Erythroblast (primary cell): ENCODE measurements at regions not wholly inside any gene's neighbourhood (a gene's known extent, or its start where the extent isn't known, plus 50 kb on each side); places are given as distances from the start of the nearest gene placed in this dataset.

ENCODE experiments used
- GATA1 ChIP-seq: IDR thresholded peaks from 2 replicates; pipeline ENCODE4 v1.6.1; 2011; ENCODE audit warnings: low read depth, mild to moderate bottlenecking, control low read depth, low read length, moderate library complexity
- POLR2A ChIP-seq: IDR thresholded peaks from 2 replicates; pipeline ENCODE4 v1.6.1; 2011; ENCODE audit warnings: mild to moderate bottlenecking, low read length

DNA sequence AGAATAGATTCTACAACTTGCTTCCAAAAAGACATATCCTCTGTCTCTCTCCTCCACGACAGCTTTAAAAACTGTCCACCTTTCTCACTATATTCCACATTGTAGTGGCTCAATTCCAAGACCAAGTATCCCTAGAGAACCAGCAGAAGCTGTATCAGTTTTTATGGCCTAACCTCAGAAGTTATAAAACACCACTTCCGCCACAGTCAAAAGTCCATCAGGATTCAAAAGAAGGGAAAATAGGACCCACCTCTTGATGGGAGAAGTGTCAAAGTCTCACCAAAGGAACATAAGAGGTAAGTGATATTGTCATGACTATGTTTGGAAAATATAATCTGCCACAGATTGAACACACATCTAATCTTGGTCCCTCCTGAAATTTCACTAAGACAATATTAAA, 299.2 kb upstream of the RGMB start:
- no peak for TF ChIP-seq POLR2A
- TF ChIP-seq GATA1 = no peak
